GM12891 (cell line): ENCODE measurements at regions not wholly inside any gene's neighbourhood (a gene's known extent, or its start where the extent isn't known, plus 50 kb on each side); places are given as distances from the start of the nearest gene placed in this dataset.

Experiments used
- POLR2A ChIP-seq: IDR thresholded peaks from 2 replicates; pipeline ENCODE4 v1.6.1; 2011; ENCODE audit warnings: low read depth, low read length, control low read depth
- POLR2AphosphoS5 ChIP-seq: IDR thresholded peaks from 2 replicates; pipeline ENCODE4 v1.6.1; 2011; ENCODE audit warnings: low read depth, low read length, control low read depth
- POU2F2 ChIP-seq: IDR thresholded peaks from 2 replicates; pipeline ENCODE4 v1.6.1; 2011; ENCODE audit warnings: low read depth, mild to moderate bottlenecking, control low read depth, low read length, moderate library complexity
- TAF1 ChIP-seq: IDR thresholded peaks from 2 replicates; pipeline ENCODE4 v1.6.1; 2011; ENCODE audit warnings: low read depth, low read length, control low read depth

DNA sequence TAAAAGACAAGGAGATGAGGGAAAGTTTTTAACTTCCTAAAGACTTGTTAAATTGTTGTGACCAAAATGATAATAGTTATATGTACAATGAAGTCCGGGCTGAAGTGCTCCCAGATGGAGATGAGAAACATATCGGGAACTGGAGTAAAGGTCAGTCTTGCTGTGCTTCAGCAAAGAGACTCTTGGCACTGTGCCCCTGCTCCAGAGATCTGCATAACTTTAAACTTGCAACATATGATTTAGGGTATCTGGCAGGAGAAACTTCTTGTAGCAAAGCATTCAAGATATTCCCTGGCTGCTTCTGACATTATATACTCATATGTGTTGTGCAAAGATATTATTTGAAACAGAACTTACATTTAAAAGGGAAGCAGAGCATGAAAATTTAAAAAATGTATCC lies 786.6 kb upstream of the SLITRK6 start:
- TF ChIP-seq POLR2AphosphoS5 (no peak), TAF1 (no peak), POU2F2 (no peak), POLR2A (no peak)
